ENCODE measurements at regions not wholly inside any gene's neighbourhood (a gene's known extent, or its start where the extent isn't known, plus 50 kb on each side); places are given as distances from the start of the nearest gene placed in this dataset.

DNA sequence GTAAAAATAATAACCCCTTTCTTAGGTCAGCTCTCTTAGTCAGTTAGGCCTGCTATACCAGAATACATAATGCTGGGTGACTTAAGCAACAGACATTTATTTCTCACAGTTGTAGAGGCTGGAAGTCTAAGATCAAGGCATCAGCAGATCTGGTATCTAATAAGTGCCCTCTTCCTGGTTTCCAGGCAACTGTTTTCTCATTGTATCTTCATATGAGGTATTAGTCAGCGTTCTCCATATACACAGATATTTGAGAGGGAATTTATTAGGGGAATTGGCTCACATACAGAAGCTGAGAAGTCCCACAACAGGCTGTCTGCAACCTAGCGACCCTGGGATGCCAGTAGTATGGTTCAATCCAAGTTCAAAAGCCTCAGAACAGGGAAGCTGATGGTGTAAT, 896.0 kb downstream of the GALC start:
- Histone ChIP-seq H3K9ac (ENCODE audit: low read depth, low read length) (no peak overlapping the region), H3K4me3 (ENCODE audit: low read depth in 1 of 2, low read length in 2 of 2) (no peak overlapping the region), H3K9me3 (ENCODE audit: insufficient read depth, low read length, severe bottlenecking) (no peaks in the 10 kb centered on the region), H3K79me2 (ENCODE audit: insufficient read depth, low read length) (no peaks in the 10 kb centered on the region), H3K4me2 (ENCODE audit: insufficient read depth, low read length) (no peak overlapping the region), H2AFZ (ENCODE audit: low read depth, low read length) (no peak overlapping the region), H3K4me1 (ENCODE audit: insufficient read depth, low read length) (no peaks in the 10 kb centered on the region), H4K20me1 (ENCODE audit: insufficient read depth, low read length) (no peaks in the 10 kb centered on the region), H3K27me3 (ENCODE audit: insufficient read depth, low read length, poor library complexity) (no peaks in the 10 kb centered on the region), H3K27ac (ENCODE audit: low read length) (no peak overlapping the region), H3K36me3 (ENCODE audit: insufficient read depth, low read length) (no peaks in the 10 kb centered on the region)
- DNase-seq = no peak
- no peak for TF ChIP-seq EZH2 (IDR thresholded peaks at IDR 0.05; ENCODE audit: borderline replicate concordance, low read depth, low read length, severe bottlenecking)
- TF ChIP-seq, protein P1, sequence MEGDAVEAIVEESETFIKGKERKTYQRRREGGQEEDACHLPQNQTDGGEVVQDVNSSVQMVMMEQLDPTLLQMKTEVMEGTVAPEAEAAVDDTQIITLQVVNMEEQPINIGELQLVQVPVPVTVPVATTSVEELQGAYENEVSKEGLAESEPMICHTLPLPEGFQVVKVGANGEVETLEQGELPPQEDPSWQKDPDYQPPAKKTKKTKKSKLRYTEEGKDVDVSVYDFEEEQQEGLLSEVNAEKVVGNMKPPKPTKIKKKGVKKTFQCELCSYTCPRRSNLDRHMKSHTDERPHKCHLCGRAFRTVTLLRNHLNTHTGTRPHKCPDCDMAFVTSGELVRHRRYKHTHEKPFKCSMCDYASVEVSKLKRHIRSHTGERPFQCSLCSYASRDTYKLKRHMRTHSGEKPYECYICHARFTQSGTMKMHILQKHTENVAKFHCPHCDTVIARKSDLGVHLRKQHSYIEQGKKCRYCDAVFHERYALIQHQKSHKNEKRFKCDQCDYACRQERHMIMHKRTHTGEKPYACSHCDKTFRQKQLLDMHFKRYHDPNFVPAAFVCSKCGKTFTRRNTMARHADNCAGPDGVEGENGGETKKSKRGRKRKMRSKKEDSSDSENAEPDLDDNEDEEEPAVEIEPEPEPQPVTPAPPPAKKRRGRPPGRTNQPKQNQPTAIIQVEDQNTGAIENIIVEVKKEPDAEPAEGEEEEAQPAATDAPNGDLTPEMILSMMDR (IDR thresholded peaks at IDR 0.05; ENCODE audit: borderline replicate concordance, extremely low read depth, low read length, poor library complexity, severe bottlenecking) = no peak
- no peak for ATAC-seq (ENCODE audit: insufficient read depth, low read depth)

DNA sequence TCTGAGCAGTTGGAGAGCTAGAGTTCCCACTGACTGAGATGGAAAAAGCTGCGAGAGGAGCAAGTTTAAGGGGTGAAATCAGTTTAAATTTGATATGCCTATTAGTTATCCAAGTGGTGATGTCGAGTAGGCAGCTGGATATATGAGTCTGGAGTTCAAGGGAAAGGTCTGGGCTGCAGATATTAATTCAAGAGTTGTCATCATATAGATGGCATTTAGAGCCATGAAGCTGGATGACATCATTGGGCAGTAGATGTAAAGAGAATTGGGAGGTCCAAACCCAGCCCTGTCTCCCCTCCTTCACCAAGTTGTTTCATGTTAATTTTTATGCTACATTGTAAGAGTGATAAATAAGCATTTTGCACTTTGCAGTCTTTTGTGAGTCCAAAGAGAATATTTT, 898.1 kb downstream of the GALC start:
- ATAC-seq (ENCODE audit: insufficient read depth, low read depth) = no peak
- Histone ChIP-seq H4K20me1 (ENCODE audit: insufficient read depth, low read length) (no peaks in the 10 kb centered on the region), H3K36me3 (ENCODE audit: insufficient read depth, low read length) (no peaks in the 10 kb centered on the region), H3K4me3 (ENCODE audit: low read depth in 1 of 2, low read length in 2 of 2) (no peak overlapping the region), H3K27ac (ENCODE audit: low read length) (no peak overlapping the region), H3K4me1 (ENCODE audit: insufficient read depth, low read length) (no peaks in the 10 kb centered on the region), H3K79me2 (ENCODE audit: insufficient read depth, low read length) (no peaks in the 10 kb centered on the region), H3K9me3 (ENCODE audit: insufficient read depth, low read length, severe bottlenecking) (no peaks in the 10 kb centered on the region), H2AFZ (ENCODE audit: low read depth, low read length) (no peak overlapping the region), H3K27me3 (ENCODE audit: insufficient read depth, low read length, poor library complexity) (no peaks in the 10 kb centered on the region), H3K4me2 (ENCODE audit: insufficient read depth, low read length) (no peak overlapping the region), H3K9ac (ENCODE audit: low read depth, low read length) (no peak overlapping the region)
- no peak for TF ChIP-seq EZH2 (IDR thresholded peaks at IDR 0.05; ENCODE audit: borderline replicate concordance, low read depth, low read length, severe bottlenecking)
- TF ChIP-seq, protein P1 (IDR thresholded peaks at IDR 0.05; ENCODE audit: borderline replicate concordance, extremely low read depth, low read length, poor library complexity, severe bottlenecking) = no peak
- no peak for DNase-seq

DNA sequence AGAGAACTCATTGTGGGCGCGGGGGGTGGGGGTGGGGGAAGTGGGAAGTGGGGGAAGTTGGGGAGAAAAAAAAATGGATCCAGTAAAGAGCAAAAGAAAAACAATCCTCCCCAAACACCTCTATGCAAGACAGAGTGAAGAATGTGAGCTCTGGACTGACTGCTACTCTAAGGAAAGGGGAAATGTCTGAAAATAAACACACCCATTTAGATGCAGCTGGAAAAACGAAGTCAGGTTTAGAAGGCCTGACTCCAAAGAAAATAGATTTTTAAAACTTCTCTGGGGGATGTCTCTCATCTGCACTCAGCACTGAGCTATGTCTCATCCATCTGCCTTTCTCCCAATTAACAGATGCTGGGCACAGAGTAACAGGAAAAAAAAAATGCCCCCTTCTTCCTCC, 904.4 kb downstream of the GALC start:
- Histone ChIP-seq H3K27ac (ENCODE audit: low read length) (no peak overlapping the region), H3K4me3 (ENCODE audit: low read depth in 1 of 2, low read length in 2 of 2) (no peak overlapping the region), H3K4me2 (ENCODE audit: insufficient read depth, low read length) (no peak overlapping the region), H3K9ac (ENCODE audit: low read depth, low read length) (no peak overlapping the region), H3K36me3 (ENCODE audit: insufficient read depth, low read length) (no peaks in the 10 kb centered on the region), H3K27me3 (ENCODE audit: insufficient read depth, low read length, poor library complexity) (no peaks in the 10 kb centered on the region), H3K79me2 (ENCODE audit: insufficient read depth, low read length) (no peaks in the 10 kb centered on the region), H3K9me3 (ENCODE audit: insufficient read depth, low read length, severe bottlenecking) (no peaks in the 10 kb centered on the region), H2AFZ (ENCODE audit: low read depth, low read length) (no peak overlapping the region), H4K20me1 (ENCODE audit: insufficient read depth, low read length) (no peaks in the 10 kb centered on the region), H3K4me1 (ENCODE audit: insufficient read depth, low read length) (no peaks in the 10 kb centered on the region)
- DNase-seq (no peak), ATAC-seq (ENCODE audit: insufficient read depth, low read depth) (no peak)
- no peak for TF ChIP-seq EZH2 (IDR thresholded peaks at IDR 0.05; ENCODE audit: borderline replicate concordance, low read depth, low read length, severe bottlenecking)
- TF ChIP-seq, protein P1 (IDR thresholded peaks at IDR 0.05; ENCODE audit: borderline replicate concordance, extremely low read depth, low read length, poor library complexity, severe bottlenecking) = no peak

DNA sequence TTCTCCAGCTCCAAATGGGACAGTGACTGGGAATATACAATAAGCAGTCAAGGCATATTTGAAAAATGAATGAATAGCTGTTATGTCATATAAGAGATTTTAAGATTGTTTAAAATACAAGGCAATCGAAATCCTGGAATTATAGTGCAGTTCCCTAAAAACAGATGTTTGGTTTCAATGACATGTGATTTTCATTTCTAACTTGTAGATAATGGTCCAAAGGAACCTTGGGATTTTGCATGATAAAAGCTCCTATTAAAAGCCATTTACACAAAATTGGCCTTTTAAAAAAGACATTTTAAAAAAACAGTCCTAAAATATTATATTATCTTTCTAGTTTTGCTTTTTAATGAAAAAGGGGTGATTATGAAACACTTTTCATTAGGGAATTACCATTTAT, 905.1 kb downstream of the GALC start:
- no peaks in the 10 kb centered on the region for H3K79me2 ChIP-seq (ENCODE audit: insufficient read depth, low read length)
- ATAC-seq (ENCODE audit: insufficient read depth, low read depth) = no peak
- H4K20me1 ChIP-seq (ENCODE audit: insufficient read depth, low read length) = no peaks in the 10 kb centered on the region
- H3K9me3 ChIP-seq (ENCODE audit: insufficient read depth, low read length, severe bottlenecking) = no peaks in the 10 kb centered on the region
- no peak overlapping the region for H3K27ac ChIP-seq (ENCODE audit: low read length)
- no peak overlapping the region for H2AFZ ChIP-seq (ENCODE audit: low read depth, low read length)
- H3K4me3 ChIP-seq (ENCODE audit: low read depth in 1 of 2, low read length in 2 of 2) = no peak overlapping the region
- DNase-seq = no peak
- H3K4me2 ChIP-seq (ENCODE audit: insufficient read depth, low read length) = no peak overlapping the region
- TF ChIP-seq, protein P1 (IDR thresholded peaks at IDR 0.05; ENCODE audit: borderline replicate concordance, extremely low read depth, low read length, poor library complexity, severe bottlenecking) = no peak
- TF ChIP-seq EZH2 (IDR thresholded peaks at IDR 0.05; ENCODE audit: borderline replicate concordance, low read depth, low read length, severe bottlenecking) = no peak
- H3K27me3 ChIP-seq (ENCODE audit: insufficient read depth, low read length, poor library complexity) = no peaks in the 10 kb centered on the region
- no peak overlapping the region for H3K9ac ChIP-seq (ENCODE audit: low read depth, low read length)
- H3K4me1 ChIP-seq (ENCODE audit: insufficient read depth, low read length) = no peaks in the 10 kb centered on the region
- H3K36me3 ChIP-seq (ENCODE audit: insufficient read depth, low read length) = no peaks in the 10 kb centered on the region
